T-helper 2 cell treated with Interferon-gamma antibody and Interleukin-4, amounts not matched to agents 5 μg/mL and 100 μg/mL, for 36 hours (primary cell): ENCODE measurements at regions not wholly inside any gene's neighbourhood (a gene's known extent, or its start where the extent isn't known, plus 50 kb on each side); places are given as distances from the start of the nearest gene placed in this dataset.

Experiments
- DNase-seq: peaks from one replicate; pipeline ENCODE4 v3.0.0; 2021; ENCODE audit warnings: low spot score
- H3K27ac Mint-ChIP-seq: one replicate; pipeline ENCODE4 v1.8.0; 2021; ENCODE audit warnings: mild to moderate bottlenecking, mixed read lengths
- H3K27me3 Mint-ChIP-seq: one replicate; pipeline ENCODE4 v1.8.0; 2021; ENCODE audit warnings: low read depth, mixed read lengths
- H3K36me3 Mint-ChIP-seq: one replicate; pipeline ENCODE4 v1.8.0; 2021; ENCODE audit warnings: low read depth, mixed read lengths
- H3K4me1 Mint-ChIP-seq: one replicate; pipeline ENCODE4 v1.8.0; 2021; ENCODE audit warnings: low read depth, mixed read lengths
- H3K4me3 Mint-ChIP-seq: one replicate; pipeline ENCODE4 v1.8.0; 2022; ENCODE audit warnings: mild to moderate bottlenecking, moderate library complexity, mixed read lengths
- H3K9me3 Mint-ChIP-seq: one replicate; pipeline ENCODE4 v1.8.0; 2021; ENCODE audit warnings: mixed read lengths

DNA sequence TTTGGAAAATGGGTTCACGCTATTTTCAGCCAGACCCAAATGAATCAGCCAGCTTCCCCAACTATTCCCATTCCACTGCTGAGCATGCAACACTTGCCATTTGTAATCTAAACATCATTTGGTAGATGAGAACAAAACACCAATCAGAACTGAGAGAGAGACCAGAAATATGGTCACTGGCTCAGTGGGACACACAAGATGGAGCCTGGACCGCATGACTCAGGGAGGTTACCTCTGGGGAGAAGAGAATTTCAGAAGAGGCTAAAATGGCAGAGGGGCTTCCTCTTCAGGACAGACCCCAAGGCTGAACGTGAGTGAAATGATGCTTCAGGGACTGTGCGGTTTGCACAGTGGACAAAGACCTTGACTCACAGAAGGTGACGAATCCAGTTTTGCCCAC lies 126.6 kb downstream of the URB2 start:
- peaks cover 2% of the 10 kb centered on the region for H3K27me3 Mint-ChIP-seq
- H3K9me3 Mint-ChIP-seq: no peaks in the 10 kb centered on the region
- peaks cover 7% of the 10 kb centered on the region for H3K4me1 Mint-ChIP-seq
- no peak for DNase-seq
- no peaks in the 10 kb centered on the region for H3K36me3 Mint-ChIP-seq
- H3K4me3 Mint-ChIP-seq: no peak overlapping the region
- no peak overlapping the region for H3K27ac Mint-ChIP-seq

DNA sequence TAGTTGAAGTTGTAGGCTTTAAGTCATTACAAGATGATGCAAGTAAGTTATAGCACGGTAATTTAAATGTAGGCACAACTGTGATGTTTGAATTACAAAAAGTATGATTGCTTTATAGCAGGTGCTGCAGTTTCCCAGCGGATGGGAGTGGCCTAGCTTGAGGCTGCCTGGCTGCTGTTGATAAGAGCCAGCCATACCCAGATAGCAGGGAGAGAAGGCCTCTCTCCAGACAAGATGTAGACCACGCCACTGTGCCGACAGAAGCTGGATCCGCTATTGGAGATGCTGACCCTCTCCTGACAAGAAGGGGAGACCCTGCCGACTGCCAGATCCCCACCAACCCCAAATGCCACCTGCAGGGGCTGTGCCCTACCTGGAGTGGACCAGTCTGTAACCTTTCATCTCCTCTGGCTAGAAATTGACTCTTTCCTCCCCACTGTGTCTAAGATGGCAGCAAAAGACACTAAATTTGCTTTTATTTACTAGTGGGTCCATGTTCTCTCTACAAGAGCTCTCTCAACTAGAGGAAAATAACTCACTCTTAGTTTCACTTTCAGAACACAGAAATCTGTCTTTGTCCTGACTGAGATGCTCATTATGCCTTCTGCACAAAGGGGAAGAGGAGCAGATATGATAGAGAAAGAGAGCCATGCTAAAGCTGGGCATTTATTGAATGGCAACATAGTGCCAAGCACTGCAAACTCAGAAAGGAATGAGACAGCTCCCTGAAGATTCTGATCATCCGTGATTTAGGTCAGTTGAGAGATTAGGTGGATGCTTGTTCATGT lies 127.9 kb downstream of the URB2 start:
- Mint-ChIP-seq H3K4me1 (peaks cover 9% of the 10 kb centered on the region), H3K36me3 (no peaks in the 10 kb centered on the region), H3K27me3 (no peaks in the 10 kb centered on the region), H3K9me3 (no peaks in the 10 kb centered on the region), H3K4me3 (peak overlapping the region; percentile 32), H3K27ac (peak overlapping the region; percentile 83)
- no peak for DNase-seq

DNA sequence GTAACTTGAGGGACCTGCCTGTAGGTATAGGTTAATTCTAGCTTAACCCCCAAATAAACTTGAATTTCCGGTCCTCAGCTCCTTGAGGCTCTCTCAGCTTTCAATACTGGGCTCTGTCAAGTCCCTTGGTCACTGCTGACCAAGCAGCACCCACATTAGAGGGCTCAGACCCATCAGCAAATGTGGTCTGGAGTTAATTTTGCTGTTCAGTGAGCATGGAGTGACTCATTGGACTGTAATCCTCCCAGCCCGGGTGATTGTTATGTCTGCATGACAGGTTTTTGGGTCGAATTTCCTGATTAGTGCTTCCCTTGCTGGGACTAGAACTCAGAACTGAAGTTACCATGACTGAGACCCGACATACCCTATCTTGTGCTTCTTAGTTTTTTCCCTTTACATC lies 130.6 kb downstream of the URB2 start:
- Mint-ChIP-seq H3K9me3 (no peaks in the 10 kb centered on the region), H3K4me3 (no peak overlapping the region), H3K27me3 (no peaks in the 10 kb centered on the region), H3K4me1 (peaks cover 9% of the 10 kb centered on the region), H3K27ac (no peak overlapping the region), H3K36me3 (no peaks in the 10 kb centered on the region)
- DNase-seq: no peak

DNA sequence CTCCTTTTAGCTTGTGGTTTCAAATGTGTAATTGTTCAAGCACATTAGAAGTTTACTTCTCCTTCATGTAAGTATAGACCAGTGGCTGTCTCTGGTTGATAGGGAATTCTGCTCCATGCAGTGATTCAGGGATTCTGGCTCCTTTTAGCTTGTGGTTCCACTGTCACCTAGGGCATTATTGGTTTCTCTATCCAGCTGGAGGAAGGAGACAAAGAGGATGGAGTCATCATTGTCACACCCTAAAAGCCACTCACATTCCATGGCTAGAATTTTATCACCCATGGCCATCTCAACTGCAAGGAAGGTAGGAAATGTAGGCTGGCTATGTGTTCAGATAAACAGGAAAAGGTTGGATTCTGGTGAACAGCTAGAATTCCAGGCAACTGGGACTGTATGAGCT lies 131.2 kb downstream of the URB2 start:
- Mint-ChIP-seq H3K27me3 (no peaks in the 10 kb centered on the region), H3K4me3 (no peak overlapping the region), H3K9me3 (no peaks in the 10 kb centered on the region), H3K36me3 (no peaks in the 10 kb centered on the region), H3K27ac (no peak overlapping the region), H3K4me1 (peaks cover 9% of the 10 kb centered on the region)
- DNase-seq: no peak

DNA sequence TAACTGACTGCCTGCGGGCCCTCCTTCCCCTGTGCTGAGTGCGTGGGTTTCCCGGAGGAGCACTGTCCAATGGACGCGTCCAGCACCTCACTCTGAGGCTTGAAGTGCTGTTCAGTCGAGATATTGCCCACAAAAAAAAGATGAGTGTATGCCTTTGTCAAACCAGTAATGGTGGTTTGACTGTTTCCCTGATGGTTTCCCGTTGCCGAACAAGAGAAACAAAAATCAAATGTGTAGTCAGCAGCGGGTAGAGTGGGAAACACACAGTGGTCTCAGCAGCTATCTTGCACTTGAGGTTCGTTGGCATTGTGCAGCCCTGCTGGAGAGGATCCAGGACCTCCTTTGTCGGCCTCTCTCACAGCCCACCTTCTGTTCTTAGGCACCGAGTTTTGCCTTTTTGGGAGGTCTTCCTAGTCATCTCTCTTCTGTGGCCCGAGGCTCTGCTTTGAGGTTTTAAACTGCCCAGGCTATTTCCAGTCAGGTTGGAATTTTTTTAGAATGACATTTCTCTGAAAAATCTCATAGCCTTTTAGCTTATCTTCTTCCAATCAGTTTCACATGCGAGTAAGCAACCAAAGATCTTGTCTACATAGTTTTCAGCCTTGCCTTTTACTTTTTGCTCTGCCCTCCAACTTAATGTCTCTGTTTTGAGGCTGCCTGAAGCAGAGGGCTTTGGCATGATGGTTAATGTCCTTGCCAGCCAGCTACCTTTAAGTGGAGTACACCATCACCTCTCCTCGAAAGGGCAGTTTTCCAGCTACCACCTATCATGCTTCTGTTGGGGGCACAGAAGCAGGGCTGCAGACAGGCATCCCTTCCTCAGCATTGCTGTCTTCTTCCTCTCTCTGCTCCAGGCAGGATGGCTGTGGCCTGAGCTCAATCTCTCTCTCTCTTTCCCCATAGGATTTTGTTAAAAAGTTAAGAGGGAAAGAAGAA lies 132.3 kb downstream of the URB2 start:
- Mint-ChIP-seq H3K4me1 (peaks cover 7% of the 10 kb centered on the region), H3K27ac (no peak overlapping the region), H3K9me3 (no peaks in the 10 kb centered on the region), H3K27me3 (peaks cover 1% of the 10 kb centered on the region), H3K4me3 (no peak overlapping the region), H3K36me3 (no peaks in the 10 kb centered on the region)
- DNase-seq: peak; percentile 32

DNA sequence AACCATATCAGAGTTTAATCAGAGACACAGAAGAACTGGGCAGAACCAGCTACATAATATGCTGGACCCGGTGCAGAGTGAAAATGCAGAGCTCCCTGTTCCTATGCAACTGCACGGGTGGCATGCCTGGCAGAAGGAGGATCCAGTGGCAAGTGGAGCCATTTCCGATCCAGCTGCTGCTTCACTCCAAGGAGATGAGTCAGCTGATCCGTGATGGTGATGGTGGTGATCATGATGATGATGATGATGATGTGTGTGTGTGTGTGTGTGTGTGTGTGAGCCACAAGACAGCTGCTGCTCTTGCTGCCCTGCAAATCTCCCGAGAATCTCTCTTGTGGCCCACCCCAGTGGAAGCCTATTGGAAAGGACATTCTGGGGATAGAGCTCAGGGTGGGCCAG lies 133.0 kb downstream of the URB2 start:
- Mint-ChIP-seq H3K9me3 (no peaks in the 10 kb centered on the region), H3K27ac (no peak overlapping the region), H3K4me1 (peaks cover 5% of the 10 kb centered on the region), H3K36me3 (no peaks in the 10 kb centered on the region), H3K4me3 (no peak overlapping the region), H3K27me3 (peaks cover 6% of the 10 kb centered on the region)
- DNase-seq: no peak

DNA sequence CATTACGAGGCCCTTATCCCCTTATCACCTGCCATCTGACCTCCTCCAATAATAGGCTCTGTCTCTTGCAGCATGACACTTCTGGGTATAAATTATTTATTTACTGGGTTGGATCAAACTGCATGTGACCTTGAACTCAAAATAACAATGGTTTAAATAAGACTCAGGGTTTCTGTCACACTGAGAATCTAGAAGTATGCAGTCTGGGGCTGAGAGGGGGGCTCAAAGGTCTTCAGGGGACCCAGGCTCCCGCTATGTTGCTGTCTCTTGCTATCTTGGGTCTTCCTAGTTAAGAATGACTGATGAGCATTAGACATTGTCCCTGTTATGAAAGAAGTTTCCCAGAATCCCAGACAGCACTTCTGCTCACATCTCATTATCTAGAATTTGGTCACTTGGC lies 133.5 kb downstream of the URB2 start:
- H3K36me3 Mint-ChIP-seq: no peaks in the 10 kb centered on the region

DNA sequence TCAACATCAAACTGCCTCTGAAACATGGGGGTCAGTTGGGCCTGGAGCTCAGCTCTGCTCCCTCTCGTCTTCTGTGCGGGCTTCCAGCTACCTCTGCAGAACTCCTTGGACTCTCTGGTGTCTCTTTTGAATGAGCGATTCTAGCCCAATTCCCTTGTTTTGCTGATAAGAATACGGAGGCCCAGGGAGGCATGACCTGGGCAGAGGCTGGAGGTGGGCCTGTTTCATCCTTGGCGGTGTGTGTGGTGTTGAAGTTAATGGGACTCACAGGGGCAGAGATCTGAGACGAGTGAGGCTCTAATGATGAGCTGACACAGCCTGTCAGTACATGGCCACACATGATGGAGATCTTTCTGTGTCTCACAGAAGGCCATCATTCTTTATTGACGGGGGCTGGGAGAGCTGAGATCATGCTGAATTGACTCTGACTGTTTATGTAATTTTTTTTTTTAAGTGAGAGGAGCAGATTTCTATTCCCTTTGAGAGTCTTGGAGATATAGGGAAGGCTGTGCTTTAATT lies 134.5 kb downstream of the URB2 start:
- Mint-ChIP-seq H3K9me3 (no peaks in the 10 kb centered on the region), H3K36me3 (no peaks in the 10 kb centered on the region), H3K4me1 (peaks cover 1% of the 10 kb centered on the region), H3K4me3 (no peak overlapping the region), H3K27me3 (peaks cover 11% of the 10 kb centered on the region), H3K27ac (no peak overlapping the region)
- DNase-seq: no peak

More for the DNA sequence above, 133.5 kb downstream of the URB2 start:
- Mint-ChIP-seq H3K27ac (no peak overlapping the region), H3K4me3 (no peak overlapping the region), H3K27me3 (peaks cover 9% of the 10 kb centered on the region), H3K4me1 (peaks cover 1% of the 10 kb centered on the region), H3K9me3 (no peaks in the 10 kb centered on the region)
- DNase-seq: no peak

DNA sequence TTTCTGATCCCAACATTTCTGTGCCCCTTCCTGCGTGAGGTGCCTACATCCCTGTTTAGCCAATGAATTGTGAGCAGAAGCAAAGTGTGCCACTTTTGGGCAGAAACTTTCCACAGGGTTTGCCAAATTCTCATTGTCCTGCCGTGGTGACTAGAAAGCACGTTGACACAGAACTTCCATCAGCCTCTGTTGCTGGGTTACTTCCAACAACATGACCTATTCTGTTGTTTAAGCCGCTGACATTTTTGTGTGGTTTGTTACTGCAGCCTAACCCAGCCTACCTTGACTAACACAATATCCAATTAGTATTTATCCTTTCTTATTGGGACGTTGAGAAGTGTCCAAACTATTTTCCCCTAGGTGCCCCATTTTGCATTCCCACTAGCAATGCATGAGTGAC lies 136.8 kb downstream of the URB2 start:
- no peak for DNase-seq

DNA sequence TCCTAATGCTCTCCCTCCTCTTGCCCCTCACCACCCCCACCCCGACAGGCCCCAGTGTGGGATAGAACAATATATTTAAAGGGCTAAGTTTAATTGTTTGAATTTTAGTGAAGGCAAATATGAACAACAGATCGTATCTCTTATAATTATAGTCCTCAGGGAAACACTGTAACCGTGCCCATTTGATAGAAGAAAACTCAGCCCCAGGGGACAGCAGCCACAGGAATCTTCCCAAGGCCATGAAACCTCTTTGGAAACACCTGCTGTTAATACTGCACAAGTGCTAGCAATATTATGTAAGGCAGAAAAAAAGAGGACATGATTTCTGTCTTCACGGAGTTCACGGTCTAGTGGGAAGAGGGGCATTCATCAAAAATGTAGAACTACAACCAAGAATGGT lies 142.2 kb downstream of the URB2 start:
- H3K36me3 Mint-ChIP-seq: no peaks in the 10 kb centered on the region
- H3K27ac Mint-ChIP-seq: no peak overlapping the region
- H3K27me3 Mint-ChIP-seq: peaks cover 22% of the 10 kb centered on the region
- H3K9me3 Mint-ChIP-seq: no peaks in the 10 kb centered on the region
- DNase-seq: no peak
- H3K4me3 Mint-ChIP-seq: no peak overlapping the region
- no peaks in the 10 kb centered on the region for H3K4me1 Mint-ChIP-seq

More for the DNA sequence above, 136.8 kb downstream of the URB2 start:
- no peak overlapping the region for H3K4me3 Mint-ChIP-seq
- H3K9me3 Mint-ChIP-seq: no peaks in the 10 kb centered on the region
- no peak overlapping the region for H3K27ac Mint-ChIP-seq
- H3K27me3 Mint-ChIP-seq: peaks cover 11% of the 10 kb centered on the region
- peaks cover 1% of the 10 kb centered on the region for H3K4me1 Mint-ChIP-seq
- no peaks in the 10 kb centered on the region for H3K36me3 Mint-ChIP-seq

DNA sequence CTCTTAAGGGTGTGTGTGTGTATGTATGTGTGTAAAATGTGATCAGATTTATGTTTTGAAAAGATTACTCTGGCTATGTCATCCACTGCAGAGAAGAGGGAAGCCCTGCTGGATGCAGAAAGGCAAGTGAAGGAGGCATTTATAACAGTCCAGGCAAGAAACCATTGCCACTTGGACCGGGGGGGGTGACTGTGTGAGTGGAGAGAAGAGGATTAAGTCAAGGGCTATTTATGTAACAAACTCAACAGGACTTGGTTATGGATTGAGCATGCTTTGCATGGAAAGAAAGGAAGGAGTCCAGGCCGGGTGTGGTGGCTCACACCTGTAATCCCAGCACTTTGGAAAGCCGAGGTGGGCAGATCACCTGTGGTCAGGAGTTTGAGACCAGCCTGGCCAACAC lies 143.0 kb downstream of the URB2 start:
- no peak overlapping the region for H3K4me3 Mint-ChIP-seq
- no peaks in the 10 kb centered on the region for H3K4me1 Mint-ChIP-seq
- DNase-seq: no peak
- no peaks in the 10 kb centered on the region for H3K9me3 Mint-ChIP-seq
- H3K27ac Mint-ChIP-seq: no peak overlapping the region
- peaks cover 17% of the 10 kb centered on the region for H3K27me3 Mint-ChIP-seq
- H3K36me3 Mint-ChIP-seq: no peaks in the 10 kb centered on the region

DNA sequence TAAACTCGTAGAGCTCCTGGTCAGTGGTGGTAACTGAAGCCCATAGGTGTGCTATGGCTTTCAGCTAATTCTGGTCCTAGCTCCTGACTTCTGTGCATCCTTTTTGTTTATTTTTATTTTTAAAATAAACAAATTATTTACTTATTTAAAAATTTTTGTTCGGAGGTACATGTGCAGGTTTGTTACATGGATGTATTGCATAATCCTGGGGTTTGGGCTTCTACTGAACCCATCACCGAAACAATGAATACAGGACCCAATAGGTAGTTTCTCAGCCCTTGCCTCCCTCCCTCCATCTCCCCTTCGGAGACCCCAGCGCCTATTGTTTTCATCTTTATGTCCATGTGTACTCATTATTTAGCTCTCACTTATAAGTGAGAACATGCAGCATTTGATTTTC lies 143.8 kb downstream of the URB2 start:
- H3K9me3 Mint-ChIP-seq: no peaks in the 10 kb centered on the region
- H3K36me3 Mint-ChIP-seq: no peaks in the 10 kb centered on the region
- no peak for DNase-seq
- no peak overlapping the region for H3K4me3 Mint-ChIP-seq
- no peak overlapping the region for H3K27ac Mint-ChIP-seq
- H3K27me3 Mint-ChIP-seq: peaks cover 12% of the 10 kb centered on the region
- no peaks in the 10 kb centered on the region for H3K4me1 Mint-ChIP-seq

DNA sequence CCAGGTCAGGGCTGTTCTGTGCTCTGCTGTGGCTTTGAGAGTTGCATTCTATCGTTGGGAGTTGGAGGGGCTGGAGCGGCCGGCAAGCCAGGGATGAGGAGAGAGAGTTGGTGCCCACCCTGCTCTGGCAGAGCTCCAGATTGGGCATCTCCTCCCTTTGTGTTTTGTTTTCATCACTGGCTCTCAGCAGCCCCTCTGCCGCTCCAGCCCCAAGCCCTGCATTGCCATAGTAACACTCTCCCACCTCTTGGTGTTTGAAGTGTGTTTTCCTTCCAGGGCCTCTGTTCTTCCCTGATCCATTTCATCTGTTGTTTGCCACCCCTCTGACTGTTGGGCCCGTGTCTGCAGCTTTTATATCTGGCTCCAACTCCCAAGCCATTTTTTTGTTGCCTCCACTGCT lies 152.7 kb downstream of the URB2 start:
- H3K9me3 Mint-ChIP-seq: no peaks in the 10 kb centered on the region

DNA sequence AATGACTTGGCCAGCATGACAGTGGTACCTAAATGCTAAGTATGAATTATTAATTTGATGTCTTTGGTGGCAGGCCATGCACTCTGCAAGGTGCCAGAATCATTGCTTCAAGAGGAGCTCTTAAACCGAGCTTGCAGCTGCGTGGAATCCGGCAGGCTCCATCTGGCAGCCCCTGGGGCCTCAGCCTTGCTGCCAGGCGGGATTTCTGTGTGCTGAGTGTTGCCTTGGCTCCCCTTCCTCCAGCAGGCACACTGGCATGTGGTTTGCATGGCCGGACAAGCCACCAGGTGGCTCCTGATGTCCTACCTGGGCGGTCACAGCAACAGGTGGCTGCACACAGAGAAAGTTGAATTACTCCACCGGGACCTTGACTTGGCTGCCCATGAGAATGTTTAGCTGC lies 155.4 kb downstream of the URB2 start:
- H3K27me3 Mint-ChIP-seq: peaks cover 4% of the 10 kb centered on the region
- DNase-seq: no peak
- no peaks in the 10 kb centered on the region for H3K9me3 Mint-ChIP-seq
- no peaks in the 10 kb centered on the region for H3K36me3 Mint-ChIP-seq
- H3K4me3 Mint-ChIP-seq: no peak overlapping the region
- no peaks in the 10 kb centered on the region for H3K4me1 Mint-ChIP-seq
- no peak overlapping the region for H3K27ac Mint-ChIP-seq

More for the DNA sequence above, 152.7 kb downstream of the URB2 start:
- H3K27ac Mint-ChIP-seq: no peak overlapping the region
- no peak for DNase-seq
- no peaks in the 10 kb centered on the region for H3K36me3 Mint-ChIP-seq
- no peaks in the 10 kb centered on the region for H3K4me1 Mint-ChIP-seq
- H3K4me3 Mint-ChIP-seq: no peak overlapping the region
- no peaks in the 10 kb centered on the region for H3K27me3 Mint-ChIP-seq
